HEK293T (cell line): ENCODE measurements at regions not wholly inside any gene's neighbourhood (a gene's known extent, or its start where the extent isn't known, plus 50 kb on each side); places are given as distances from the start of the nearest gene placed in this dataset.

Experiments used
- ARNT ChIP-seq: fragments of 450-650 bp; IDR thresholded peaks from 2 replicates; pipeline ENCODE4 v1.6.1; 2017; ENCODE audit warnings: mild to moderate bottlenecking
- BHLHE40 ChIP-seq: fragments of 450-650 bp; IDR thresholded peaks from 2 replicates; pipeline ENCODE4 v1.6.1; 2016; ENCODE audit warnings: mild to moderate bottlenecking, moderate library complexity, borderline replicate concordance
- CTBP1 ChIP-seq: fragments of 450-650 bp; IDR thresholded peaks from 2 replicates; pipeline ENCODE4 v1.6.1; 2016; ENCODE audit warnings: borderline replicate concordance
- FOXA1 ChIP-seq: fragments of 450-650 bp; IDR thresholded peaks from 2 replicates; pipeline ENCODE4 v1.6.1; 2016; ENCODE audit warnings: mild to moderate bottlenecking
- FOXK2 ChIP-seq: fragments of 450-650 bp; IDR thresholded peaks from 2 replicates; pipeline ENCODE4 v1.6.1; 2016; ENCODE audit warnings: mild to moderate bottlenecking
- FOXM1 ChIP-seq: fragments of 450-650 bp; IDR thresholded peaks from 2 replicates; pipeline ENCODE4 v1.6.1; 2017; ENCODE audit warnings: mild to moderate bottlenecking, borderline replicate concordance
- SP1 ChIP-seq: fragments of 450-650 bp; IDR thresholded peaks from 2 replicates; pipeline ENCODE4 v1.6.1; 2017
- SUZ12 ChIP-seq: fragments of 450-650 bp; IDR thresholded peaks from 2 replicates; pipeline ENCODE4 v1.6.1; 2016; ENCODE audit warnings: mild to moderate bottlenecking
- TARDBP ChIP-seq: fragments of 450-650 bp; IDR thresholded peaks from 2 replicates; pipeline ENCODE4 v1.6.1; 2016
- ZNF384 ChIP-seq: fragments of 450-650 bp; IDR thresholded peaks from 2 replicates; pipeline ENCODE4 v1.6.1; 2016
- TF ChIP-seq, protein P1 (sequence below): fragments of 450-650 bp; IDR thresholded peaks from 2 replicates; pipeline ENCODE4 v1.6.1; 2016

DNA sequence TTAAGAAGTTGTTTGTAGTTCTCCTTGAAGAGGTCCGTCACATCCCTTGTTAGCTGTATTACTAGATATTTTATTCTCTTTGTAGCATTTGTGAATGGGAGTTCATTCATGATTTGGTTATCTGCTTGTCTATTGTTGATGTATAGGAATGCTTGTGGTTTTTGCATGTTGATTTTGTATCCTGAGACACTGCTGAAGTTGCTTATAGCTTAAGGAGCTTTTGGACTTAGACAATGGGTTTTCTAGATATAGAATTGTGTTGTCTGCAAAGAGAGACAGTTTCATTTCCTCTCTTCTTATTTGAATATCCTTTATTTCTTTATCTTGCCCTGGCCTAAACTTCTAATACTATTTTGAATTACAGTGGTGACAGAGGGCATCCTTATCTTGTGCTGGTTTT lies 52.1 kb upstream of the GRID2 start:
- TF ChIP-seq FOXK2 = no peak
- TF ChIP-seq FOXA1 = no peak
- TF ChIP-seq CTBP1 = no peak
- TF ChIP-seq, protein P1, sequence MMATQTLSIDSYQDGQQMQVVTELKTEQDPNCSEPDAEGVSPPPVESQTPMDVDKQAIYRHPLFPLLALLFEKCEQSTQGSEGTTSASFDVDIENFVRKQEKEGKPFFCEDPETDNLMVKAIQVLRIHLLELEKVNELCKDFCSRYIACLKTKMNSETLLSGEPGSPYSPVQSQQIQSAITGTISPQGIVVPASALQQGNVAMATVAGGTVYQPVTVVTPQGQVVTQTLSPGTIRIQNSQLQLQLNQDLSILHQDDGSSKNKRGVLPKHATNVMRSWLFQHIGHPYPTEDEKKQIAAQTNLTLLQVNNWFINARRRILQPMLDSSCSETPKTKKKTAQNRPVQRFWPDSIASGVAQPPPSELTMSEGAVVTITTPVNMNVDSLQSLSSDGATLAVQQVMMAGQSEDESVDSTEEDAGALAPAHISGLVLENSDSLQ = no peak
- no peak for TF ChIP-seq ARNT
- no peak for TF ChIP-seq TARDBP
- TF ChIP-seq SP1 = no peak
- TF ChIP-seq ZNF384 = no peak
- TF ChIP-seq SUZ12 = no peak
- TF ChIP-seq BHLHE40 = no peak
- no peak for TF ChIP-seq FOXM1
